BE2C (cell line): ENCODE measurements at regions not wholly inside any gene's neighbourhood (a gene's known extent, or its start where the extent isn't known, plus 50 kb on each side); places are given as distances from the start of the nearest gene placed in this dataset.

ENCODE experiments used
- DNase-seq: peaks from one replicate; pipeline ENCODE4 v3.0.0-alpha.2; 2020
- H3K27me3 ChIP-seq: fragments of 250-450 bp; sonication (Bioruptor Pico); 2 replicates; pipeline ENCODE4 v1.5.1; 2020; ENCODE audit warnings: mild to moderate bottlenecking
- H3K36me3 ChIP-seq: fragments of 250-450 bp; sonication (Bioruptor Pico); 2 replicates; pipeline ENCODE4 v1.5.1; 2020; ENCODE audit warnings: mild to moderate bottlenecking
- H3K4me1 ChIP-seq: fragments of 250-450 bp; sonication (Bioruptor Pico); 2 replicates; pipeline ENCODE4 v1.5.1; 2020
- H3K4me3 ChIP-seq: 2 replicates; pipeline ENCODE4 v1.5.1; 2011; ENCODE audit warnings: low read depth, low read length
- H3K9me3 ChIP-seq: fragments of 250-450 bp; sonication (Bioruptor Pico); 2 replicates; pipeline ENCODE4 v1.5.1; 2020
- TF ChIP-seq, protein P1 (sequence below): IDR thresholded peaks from 2 replicates; pipeline ENCODE4 v1.5.1; 2012; ENCODE audit warnings: mild to moderate bottlenecking, low read depth, low read length

DNA sequence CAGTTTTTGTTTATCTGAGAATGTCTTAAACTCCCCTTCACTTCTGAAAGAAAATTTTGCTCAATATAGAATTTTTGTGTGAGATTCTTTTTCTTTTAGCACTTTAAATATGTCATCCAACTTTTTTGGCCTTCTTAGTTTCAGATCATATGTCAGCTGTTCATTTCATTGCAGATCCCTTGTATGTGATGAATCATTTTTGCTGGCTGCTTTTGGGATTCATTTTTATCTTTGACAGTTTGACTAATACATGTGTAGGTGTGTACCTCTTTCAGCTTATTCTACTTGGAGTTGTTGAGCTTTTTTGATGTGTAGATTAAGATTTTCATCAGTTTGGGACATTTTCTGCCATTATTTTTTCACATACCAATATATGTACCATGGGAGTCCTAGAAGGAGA is 156.8 kb downstream of the FASLG start:
- no peaks in the 10 kb centered on the region for H3K9me3 ChIP-seq
- H3K4me1 ChIP-seq: peaks cover 4% of the 10 kb centered on the region
- no peak overlapping the region for H3K4me3 ChIP-seq
- TF ChIP-seq, protein P1, sequence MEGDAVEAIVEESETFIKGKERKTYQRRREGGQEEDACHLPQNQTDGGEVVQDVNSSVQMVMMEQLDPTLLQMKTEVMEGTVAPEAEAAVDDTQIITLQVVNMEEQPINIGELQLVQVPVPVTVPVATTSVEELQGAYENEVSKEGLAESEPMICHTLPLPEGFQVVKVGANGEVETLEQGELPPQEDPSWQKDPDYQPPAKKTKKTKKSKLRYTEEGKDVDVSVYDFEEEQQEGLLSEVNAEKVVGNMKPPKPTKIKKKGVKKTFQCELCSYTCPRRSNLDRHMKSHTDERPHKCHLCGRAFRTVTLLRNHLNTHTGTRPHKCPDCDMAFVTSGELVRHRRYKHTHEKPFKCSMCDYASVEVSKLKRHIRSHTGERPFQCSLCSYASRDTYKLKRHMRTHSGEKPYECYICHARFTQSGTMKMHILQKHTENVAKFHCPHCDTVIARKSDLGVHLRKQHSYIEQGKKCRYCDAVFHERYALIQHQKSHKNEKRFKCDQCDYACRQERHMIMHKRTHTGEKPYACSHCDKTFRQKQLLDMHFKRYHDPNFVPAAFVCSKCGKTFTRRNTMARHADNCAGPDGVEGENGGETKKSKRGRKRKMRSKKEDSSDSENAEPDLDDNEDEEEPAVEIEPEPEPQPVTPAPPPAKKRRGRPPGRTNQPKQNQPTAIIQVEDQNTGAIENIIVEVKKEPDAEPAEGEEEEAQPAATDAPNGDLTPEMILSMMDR: no peak
- no peaks in the 10 kb centered on the region for H3K27me3 ChIP-seq
- DNase-seq: no peak
- H3K36me3 ChIP-seq: no peaks in the 10 kb centered on the region

DNA sequence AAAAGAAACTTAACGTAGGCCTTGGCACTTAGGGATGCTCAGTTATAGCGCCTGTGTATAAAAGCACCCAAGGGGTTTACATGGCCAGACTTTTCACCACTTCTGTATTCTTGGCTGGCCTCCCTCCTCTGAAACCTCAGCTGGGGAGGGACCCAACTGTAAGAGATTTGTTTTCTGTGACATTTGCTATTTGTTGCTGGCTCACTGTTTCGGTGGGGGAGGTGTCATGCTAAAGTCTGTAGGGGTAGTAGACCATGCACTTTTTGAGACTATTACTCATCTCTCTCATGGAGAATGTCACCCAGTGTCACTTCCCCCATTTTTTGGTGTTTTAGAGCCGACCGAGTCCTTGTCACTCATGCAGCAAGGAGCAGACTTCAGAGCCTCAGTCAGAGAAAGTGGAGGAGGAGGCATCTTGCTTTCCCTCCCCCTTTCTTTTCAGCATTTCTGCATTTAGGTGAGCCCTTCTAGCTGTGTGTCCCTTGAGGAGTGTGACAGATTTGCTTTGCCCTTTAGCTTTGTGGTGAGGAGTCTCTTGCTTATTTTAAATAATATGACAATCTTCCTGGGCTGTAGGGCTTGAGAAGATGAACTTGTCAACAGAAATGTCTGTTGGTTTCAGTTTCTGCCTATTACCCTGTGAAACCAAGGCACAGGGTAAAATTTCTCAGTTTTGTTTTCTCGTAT is 160.1 kb downstream of the FASLG start:
- Histone ChIP-seq H3K4me1 (peaks cover 26% of the 10 kb centered on the region), H3K27me3 (no peaks in the 10 kb centered on the region), H3K4me3 (no peak overlapping the region), H3K36me3 (no peaks in the 10 kb centered on the region), H3K9me3 (no peaks in the 10 kb centered on the region)
- DNase-seq: no peak
- TF ChIP-seq, protein P1: no peak

DNA sequence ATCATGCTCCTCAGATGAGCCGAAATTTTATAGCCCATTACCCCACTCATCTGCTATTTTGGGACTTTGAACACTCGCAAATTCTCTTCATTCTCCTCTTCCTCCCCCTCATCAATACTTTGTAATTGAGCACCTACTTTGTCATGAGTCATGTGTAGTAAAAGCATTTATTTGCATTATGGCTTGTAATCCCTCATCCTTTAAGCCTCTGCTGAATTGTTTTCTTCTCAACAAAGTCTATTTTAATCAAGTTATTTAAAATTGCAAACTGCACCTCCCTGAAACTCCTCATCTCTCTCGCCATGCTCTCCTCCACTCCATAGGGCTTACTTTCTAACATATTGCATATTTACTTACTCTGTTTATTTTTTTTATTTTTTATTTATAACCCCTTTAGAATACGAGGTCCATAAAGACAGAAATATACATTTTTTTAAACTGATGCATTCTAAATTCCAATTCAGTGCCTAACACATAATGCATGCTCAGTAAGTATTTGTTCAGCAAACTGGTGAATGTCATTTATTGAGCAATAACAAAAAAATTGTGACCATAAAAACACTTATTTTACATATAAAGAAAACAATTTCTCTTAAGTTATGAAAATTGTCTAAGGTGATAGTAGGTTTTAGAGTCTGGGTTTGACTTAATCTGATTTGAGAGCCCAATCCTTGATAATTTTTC is 161.7 kb downstream of the FASLG start:
- H3K4me3 ChIP-seq: no peak overlapping the region
- no peak for DNase-seq

DNA sequence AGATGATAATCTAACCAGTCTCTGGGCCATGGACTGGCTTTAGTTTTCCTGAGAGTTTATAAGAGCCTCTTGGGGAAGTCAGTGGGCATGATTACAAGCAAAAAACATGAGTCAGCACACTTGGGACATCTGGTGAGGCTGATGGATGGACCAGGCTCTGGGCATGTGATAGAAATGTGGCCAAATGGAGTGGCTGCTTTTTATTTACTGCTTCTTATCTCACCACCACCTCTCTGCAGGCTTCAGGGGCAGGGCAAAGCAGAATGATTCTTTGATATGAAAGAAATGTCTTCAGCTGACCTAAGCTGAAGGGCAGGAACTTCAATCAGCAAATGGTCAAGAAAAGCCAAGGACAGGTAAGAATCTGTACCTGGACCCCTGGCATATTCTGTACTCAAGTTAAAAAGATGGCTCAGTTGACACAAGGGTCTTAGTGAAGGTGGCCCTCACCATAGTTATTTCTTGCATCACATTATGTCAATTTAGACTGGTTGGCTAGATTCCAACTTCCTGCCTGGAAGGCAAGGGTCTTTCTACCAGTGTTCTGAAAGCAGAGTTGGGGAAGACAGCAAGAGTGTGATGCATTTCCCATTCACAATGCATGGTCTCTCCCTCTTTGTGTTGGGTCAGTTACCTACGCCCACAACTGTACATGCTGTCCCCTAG is 162.8 kb downstream of the FASLG start:
- H3K36me3 ChIP-seq: no peaks in the 10 kb centered on the region
- peak; percentile 80 for DNase-seq
- no peaks in the 10 kb centered on the region for H3K27me3 ChIP-seq
- no peaks in the 10 kb centered on the region for H3K9me3 ChIP-seq
- H3K4me1 ChIP-seq: peaks cover 32% of the 10 kb centered on the region
- H3K4me3 ChIP-seq: no peak overlapping the region
- TF ChIP-seq, protein P1: no peak

More for the DNA sequence above, 161.7 kb downstream of the FASLG start:
- no peaks in the 10 kb centered on the region for H3K9me3 ChIP-seq
- H3K27me3 ChIP-seq: no peaks in the 10 kb centered on the region
- peaks cover 26% of the 10 kb centered on the region for H3K4me1 ChIP-seq
- no peaks in the 10 kb centered on the region for H3K36me3 ChIP-seq
- TF ChIP-seq, protein P1: no peak

DNA sequence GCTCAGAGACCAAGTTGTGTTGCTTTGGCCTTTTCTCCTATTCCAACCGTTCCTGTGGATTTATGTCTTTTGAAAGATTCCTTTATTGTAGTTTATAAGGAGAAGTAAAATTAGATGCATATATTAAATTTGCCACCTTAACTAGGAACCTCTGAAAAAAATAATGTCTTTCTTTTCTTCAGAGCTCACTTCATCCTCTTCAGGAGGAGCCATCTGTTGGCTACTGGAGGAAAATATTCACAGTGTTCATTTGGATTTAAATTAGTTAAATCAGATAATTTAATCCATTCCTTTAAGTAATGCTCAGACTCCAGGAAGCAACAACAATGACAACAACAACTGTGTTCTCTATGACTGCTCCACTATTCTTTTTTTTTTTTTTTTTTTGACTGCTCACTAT is 164.0 kb downstream of the FASLG start:
- no peak for DNase-seq
- H3K9me3 ChIP-seq: no peaks in the 10 kb centered on the region
- TF ChIP-seq, protein P1: no peak
- peaks cover 32% of the 10 kb centered on the region for H3K4me1 ChIP-seq
- H3K27me3 ChIP-seq: no peaks in the 10 kb centered on the region
- H3K4me3 ChIP-seq: no peak overlapping the region
- H3K36me3 ChIP-seq: no peaks in the 10 kb centered on the region

DNA sequence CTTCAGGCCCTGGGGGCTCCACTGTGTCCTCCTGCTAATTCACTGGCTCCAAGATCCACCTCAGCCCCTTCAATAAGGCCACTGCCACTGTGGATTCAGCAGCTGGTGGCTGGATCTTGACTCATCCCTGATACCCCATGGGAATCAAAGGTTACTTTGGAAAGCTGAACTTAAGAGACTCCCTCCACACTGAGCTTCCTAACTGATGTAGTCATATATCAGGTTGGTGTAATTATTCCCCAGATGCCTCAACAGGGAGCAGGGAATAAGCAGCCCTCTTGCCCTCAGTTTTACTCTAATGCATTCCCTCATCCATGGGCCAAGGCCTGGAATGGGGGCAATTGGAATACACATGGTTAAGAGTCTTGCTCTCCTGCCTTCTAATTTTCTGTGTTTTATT is 164.6 kb downstream of the FASLG start:
- TF ChIP-seq, protein P1: no peak
- H3K4me3 ChIP-seq: no peak overlapping the region
- H3K4me1 ChIP-seq: peaks cover 32% of the 10 kb centered on the region
- H3K9me3 ChIP-seq: no peaks in the 10 kb centered on the region
- no peaks in the 10 kb centered on the region for H3K27me3 ChIP-seq
- no peaks in the 10 kb centered on the region for H3K36me3 ChIP-seq
- DNase-seq: peak; percentile 45
